PC-9 (cell line): ENCODE measurements at regions not wholly inside any gene's neighbourhood (a gene's known extent, or its start where the extent isn't known, plus 50 kb on each side); places are given as distances from the start of the nearest gene placed in this dataset.

Experiments
- CTCF ChIP-seq: fragments of 200-600 bp; sonication (generic); conservative IDR thresholded peaks from 2 replicates; pipeline ENCODE4 v1.6.1; 2017; ENCODE audit warnings: mixed run types, antibody characterized with exemption, mild to moderate bottlenecking, moderate library complexity
- EZH2 ChIP-seq: fragments of 200-600 bp; sonication (generic); IDR thresholded peaks from 2 replicates; pipeline ENCODE4 v1.8.0; 2017; ENCODE audit warnings: antibody characterized with exemption, low read depth

- TF ChIP-seq CTCF, result no peak
- TF ChIP-seq EZH2, result no peak
These were observed 298.2 kb upstream of the ZNF608 start for GRCh38 chr5:125044491-125045282.
